HG03342 (cell line): ENCODE measurements at regions not wholly inside any gene's neighbourhood (a gene's known extent, or its start where the extent isn't known, plus 50 kb on each side); places are given as distances from the start of the nearest gene placed in this dataset.
"Not testable (repeated sequence)": the region's sequence is repeated elsewhere in the genome, so short reads cannot be mapped to it uniquely, and the experiment has no call there.

Source experiments
- ATAC-seq: cut with Tn5 transposase; IDR thresholded peaks from one replicate; pipeline ENCODE4 v1.9.1; 2021; ENCODE audit warnings: mild to moderate bottlenecking, moderate library complexity; ENCODE audit not compliant: unreplicated experiment

DNA sequence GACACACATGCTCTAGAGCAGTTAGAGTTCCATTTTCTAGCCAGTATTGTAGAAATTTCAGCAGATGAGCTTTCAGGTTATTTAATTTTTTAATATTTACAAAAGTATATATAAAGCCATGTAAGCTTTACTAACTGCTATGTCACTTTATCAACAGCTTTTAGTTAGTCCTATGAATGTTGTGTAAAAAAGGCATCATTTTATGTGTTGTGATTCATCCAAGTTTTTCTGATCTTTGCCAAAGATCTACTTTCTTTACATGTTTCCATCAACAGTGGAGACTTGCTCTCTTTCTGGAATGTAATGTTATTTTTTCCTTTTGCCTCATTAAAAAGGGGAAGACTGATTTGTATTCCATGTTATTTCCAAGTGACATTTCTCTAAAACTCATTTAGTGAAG is 125.2 kb upstream of the TFPI start:
- no peak for ATAC-seq

DNA sequence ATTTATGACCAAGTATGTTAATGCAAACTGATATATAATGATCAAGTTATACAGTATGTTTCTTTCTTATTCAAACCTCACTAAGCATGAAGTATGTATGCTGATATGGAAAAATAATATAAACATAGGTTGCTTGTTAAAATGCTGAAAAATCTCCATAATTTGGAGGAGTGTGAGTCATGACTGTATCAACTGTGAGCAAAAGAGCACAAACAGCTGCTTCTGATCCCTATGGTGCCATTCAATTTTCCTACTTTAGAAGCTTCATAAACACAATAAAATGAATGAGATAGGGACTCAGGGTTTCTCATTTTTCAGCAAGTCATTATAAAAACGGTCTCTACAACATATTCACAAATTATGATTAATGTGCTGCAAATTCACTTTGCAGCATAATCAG is 129.9 kb upstream of the TFPI start:
- ATAC-seq, result no peak

DNA sequence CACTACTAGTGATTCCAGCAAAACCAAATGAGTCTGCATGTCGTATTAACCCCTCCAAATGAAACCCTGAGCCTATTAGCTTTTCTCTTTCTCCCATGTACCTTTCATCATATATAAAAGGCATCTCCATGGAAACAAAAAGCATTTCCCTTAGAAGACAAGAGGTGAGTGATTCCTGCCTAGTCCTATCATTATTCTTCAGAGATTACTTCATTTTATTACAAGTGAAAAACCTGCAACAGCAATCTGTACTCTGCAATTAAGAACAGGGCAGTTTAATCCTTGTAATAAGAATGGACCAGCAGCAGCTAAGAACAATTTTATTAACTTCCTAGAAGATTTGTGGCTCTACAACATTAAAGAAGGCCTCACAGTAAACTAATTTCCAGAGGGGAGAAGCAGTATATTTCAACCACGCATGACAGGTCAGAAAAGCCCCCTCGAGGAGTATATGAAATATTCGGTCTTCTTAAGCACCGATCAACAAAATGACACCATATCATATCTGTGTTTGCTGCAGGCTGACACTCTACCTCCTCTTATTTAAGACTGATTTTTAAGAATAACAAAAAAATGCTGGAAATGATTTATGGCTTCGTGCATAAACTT is 132.3 kb upstream of the TFPI start:
- ATAC-seq, result no peak

DNA sequence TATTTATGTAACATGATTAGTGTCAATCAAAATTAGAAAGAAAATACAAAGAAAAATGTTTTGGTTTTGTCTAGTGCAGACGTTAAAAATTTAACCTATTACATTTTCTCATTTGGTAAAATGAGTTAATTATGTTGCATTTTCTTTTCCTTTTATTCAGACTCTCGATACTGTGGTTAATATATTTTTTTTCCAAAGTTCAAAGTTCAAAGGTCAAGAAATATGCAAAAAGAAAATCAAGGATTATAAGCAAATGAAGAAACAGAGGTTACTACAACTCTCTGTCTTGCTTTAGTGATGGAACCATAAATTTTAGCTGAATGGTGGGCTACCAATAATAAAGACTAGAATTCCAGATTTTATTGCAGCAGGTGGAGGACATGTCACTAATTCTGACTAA is 133.3 kb upstream of the TFPI start:
- no peak for ATAC-seq

DNA sequence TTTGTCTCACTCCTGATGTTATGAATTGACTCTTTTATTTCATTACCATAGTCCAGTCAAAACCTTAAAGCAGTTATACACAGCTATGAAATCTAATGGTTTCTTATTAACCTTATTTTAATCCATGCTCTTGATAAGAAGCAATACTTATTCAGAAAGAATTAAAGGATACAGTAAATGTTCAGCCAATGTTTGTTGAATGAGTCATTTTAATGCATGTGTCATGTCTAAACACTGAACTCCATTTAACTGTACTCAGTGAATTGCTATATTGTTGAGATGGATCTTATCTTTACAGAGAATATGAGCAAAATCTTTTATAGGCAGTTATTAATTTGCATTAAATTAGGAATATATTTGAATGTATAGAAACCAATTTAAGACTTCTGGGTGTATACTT is 135.1 kb upstream of the TFPI start:
- ATAC-seq, result no peak

DNA sequence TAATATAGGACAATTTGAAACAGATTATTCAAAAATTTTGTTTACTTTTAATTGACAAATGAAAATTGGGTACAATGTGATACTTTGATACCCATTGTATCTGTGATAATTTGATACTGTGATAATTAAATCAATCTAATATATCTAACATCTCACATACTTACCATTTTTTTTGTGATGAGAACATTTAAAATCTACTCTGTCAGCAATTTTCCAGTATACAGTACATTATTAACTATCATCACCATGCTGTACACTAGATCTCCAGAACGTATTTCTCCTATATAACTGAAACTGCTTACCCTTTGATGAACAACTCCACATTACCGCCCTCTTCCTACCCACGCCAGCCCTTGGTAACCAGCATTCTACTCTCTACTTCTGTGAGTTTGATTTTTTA is 139.7 kb upstream of the TFPI start:
- ATAC-seq, result no peak

DNA sequence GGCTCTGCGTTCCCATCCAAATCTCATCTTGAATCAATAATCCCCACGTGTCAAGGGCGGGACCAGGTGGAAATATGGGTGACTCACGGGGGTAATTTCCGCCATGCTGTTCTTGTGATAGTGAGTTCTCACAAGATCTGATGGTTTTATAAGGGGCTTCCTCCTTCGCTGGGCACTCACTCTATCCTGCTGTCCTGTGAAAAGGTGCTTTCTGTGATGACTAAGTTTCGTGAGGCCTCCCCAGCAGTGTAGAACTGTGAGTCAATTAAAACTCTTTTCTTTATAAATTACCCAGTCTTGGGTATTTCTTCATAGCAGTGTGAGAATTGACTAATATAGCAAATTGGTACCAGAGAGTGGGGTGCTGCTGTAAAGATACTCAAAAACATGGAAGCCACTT is 142.4 kb upstream of the TFPI start:
- ATAC-seq, result not testable (repeated sequence)

DNA sequence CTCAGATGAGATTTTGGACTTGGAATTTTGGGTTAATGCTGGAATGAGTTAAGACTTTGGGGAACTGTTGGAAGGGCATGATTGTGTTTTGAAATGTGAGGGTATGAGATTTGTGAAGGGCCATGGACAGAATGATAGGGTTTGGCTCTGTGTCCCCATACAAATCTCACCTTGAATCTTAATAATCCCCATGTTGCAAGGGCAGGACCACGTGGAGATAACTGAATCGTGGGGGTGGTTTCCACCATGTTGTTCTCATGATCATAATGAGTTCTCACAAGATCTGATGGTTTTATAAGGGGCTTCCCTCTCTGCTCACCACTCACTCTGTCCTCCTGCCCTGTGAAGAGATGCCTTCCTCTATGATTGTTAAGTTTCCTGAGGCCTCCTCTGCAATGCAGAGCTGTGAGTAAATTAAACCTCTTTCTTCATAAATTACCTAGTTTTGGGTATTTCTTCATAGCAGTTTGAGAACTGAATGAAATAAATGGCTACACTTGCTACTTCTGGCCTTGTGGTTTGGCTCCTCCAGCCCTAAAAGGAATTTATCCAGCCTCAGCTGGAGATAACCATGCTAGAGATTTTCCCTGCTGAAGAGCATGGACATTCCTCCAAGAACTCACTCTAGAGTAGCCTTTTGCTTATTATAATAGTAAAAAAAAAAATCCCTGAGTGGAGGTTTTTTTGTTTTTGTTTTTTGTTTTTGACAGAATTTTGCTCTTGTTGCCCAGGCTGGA is 144.3 kb upstream of the TFPI start:
- ATAC-seq, result no peak

DNA sequence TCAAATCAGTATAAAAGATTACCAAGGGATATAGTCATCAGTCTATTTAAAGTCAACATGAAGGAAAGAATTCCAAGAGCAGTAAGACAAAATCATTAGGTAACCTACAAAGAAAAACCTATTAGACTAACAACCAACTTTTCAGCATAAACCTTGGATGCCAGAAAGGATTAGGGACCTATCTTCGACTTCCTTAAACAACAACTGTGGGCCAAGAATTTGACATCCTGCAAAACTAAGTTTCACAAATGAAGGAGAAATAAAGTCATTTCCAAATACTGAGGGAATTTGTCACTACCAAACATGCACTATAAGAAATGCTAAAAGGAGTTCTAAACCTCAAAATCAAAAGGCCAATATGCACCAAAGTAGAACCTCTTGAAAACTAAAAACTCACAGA is 147.9 kb upstream of the TFPI start:
- no peak for ATAC-seq

DNA sequence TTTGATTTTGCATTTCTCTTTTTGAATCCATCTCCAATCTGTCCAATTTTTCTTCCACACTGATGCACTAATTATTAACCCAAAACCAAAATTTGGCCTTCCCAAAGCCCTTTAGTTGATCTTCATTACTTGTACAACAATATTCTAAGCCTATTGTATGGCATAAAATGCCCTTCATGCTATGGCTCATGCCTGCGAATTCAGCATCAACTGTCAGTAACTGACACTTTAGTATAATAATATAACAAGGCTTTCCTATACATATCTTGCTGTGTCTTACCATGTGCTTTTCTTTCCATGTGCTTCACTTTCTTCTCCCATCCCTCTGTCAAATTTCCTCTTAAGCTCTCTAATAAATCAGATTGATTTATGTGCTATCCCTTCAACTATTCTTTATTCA is 154.0 kb upstream of the TFPI start:
- ATAC-seq, result no peak

DNA sequence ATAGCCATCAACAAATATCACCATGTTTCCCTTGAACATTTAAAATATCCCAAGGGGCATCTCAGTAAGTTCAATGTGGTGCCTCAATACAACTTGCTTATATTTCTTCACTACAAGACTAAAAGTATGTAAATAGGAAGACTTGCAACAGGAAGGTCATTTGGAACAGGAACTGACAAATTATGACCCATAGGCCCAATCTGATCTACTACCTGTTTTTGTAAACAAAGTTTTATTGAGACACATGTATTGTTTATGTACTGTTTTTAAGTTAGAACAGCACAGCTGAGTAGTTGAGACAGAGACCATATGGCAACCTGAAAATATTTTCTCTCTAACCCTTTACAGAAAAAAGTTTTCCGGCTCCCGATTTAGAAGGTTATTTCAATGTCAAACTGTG is 154.8 kb upstream of the TFPI start:
- no peak for ATAC-seq

DNA sequence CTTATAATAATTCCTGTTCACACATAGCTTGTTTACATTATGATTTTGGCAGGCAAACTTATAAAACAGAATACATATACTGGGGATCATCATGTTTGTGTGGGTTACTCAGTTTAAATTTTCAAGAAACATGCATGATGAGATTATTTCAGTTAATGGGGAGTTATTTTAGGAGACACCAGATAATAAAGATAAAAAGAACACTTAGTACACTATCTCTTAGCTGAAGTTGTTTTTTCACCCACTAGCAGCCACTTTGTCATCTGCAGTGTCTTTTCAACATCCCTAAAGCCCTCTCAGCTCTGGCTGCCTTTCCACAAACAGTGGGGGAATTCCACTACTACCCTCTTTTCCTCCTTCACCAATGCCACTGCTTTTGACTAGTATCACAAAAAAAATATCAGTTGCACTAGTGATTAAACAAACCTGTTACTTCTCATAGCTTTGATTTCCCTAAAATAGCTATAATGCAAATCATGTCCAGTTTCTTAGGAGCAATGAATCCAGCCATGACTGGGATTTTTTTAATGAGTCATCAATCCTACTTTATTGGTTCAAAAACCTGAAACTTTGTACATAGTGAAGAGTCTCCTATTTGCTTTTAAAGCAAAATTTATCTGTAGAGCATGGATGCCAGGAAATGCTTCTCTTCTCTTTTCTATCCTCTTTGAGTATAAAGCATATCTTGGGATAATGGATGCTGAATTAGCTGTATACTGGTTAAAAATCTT is 156.7 kb upstream of the TFPI start:
- ATAC-seq, result no peak

DNA sequence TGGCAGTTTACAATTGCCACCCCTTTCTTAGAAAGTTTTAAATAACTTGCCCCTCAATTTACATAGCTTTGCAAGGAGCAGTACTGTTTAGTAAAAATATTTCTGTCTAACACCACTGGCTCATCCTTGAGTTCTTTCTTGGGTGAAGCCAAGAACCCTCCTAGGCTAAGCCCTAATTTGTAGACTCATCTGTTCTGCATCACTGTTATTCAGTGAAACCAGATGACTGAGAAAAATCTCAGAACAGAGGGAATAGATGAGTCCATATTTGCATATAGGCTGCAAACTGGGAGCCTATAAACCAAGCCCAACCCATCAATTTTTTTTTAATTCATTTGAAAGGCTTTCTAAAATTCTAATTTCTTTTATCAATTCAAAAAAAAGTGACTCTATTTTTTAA is 161.4 kb upstream of the TFPI start:
- ATAC-seq, result no peak

DNA sequence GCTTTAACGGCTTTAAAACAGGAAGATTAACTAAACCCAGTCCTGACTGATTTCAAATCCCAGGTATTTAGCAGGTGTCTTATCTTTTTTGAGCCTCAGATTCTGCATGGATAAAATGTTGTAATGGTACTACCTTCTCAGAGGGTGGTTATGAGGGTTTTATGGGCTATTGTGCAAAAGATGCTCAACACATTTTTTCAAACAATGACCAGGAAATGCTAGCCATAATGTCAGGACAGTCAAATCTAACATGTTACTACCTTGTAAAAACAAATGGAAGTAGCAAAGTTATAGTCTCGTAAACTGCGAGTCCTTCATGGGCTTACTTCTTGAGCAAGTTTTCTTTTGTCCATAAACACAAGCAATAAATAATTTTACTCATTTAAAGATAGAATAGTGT is 162.1 kb upstream of the TFPI start:
- no peak for ATAC-seq

DNA sequence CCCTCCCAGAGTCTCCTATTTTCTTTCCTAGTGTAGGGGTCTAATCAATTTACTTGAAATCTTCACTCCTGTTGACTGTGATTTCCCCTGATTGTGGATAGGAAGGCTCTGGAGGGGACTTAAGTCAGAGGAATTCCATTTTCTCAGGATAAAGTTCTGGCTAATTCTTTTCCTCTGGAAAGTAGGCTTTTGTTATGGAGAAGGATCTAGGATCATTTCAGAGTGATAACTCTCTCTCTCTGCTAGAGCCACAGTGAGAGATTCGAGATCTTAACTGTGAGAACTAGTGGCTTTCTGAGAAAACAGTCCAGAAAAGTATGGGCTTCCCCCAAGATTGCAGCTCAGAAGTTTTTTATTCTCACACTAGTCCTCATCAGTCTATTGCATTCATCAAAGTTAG is 163.9 kb upstream of the TFPI start:
- no peak for ATAC-seq

DNA sequence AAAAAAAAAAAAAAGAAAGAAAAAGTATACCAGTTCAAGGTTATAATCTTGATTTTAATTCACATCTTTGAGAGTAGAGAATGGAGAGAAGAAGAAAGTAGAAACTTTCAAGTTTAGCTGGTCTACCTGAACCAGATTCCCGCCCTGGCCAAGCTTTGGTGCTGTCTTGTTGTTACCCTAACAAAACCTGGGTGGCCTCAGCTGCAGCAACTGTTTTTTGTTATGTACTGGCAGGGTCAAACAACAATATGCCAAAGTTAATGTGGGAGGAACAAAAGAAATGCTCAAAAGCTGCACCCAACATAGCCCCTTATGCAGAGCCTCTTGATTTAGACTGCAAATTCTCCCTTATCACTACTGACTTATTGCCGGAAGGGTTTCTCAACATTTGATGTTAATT is 165.3 kb upstream of the TFPI start:
- ATAC-seq, result no peak

DNA sequence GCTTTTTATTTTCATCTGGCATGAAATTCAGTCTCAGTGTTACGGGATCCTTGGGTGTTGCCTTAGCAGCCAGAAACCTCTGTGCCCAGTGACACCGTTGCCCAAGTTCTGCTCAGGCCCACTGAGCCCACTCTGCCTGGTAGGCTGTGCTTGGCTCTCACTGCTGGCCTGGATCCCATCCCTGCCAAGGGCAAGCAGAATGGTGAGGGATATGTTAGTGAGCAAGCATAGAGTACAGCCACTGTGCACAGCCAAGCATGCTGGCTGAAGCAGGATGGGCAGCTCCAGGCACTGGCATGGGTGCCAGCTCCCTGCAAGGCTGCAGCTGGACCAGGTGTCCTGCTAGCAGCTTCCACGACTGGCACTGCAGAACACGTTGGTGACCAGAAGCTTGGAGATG is 194.7 kb upstream of the TFPI start:
- ATAC-seq, result no peak

DNA sequence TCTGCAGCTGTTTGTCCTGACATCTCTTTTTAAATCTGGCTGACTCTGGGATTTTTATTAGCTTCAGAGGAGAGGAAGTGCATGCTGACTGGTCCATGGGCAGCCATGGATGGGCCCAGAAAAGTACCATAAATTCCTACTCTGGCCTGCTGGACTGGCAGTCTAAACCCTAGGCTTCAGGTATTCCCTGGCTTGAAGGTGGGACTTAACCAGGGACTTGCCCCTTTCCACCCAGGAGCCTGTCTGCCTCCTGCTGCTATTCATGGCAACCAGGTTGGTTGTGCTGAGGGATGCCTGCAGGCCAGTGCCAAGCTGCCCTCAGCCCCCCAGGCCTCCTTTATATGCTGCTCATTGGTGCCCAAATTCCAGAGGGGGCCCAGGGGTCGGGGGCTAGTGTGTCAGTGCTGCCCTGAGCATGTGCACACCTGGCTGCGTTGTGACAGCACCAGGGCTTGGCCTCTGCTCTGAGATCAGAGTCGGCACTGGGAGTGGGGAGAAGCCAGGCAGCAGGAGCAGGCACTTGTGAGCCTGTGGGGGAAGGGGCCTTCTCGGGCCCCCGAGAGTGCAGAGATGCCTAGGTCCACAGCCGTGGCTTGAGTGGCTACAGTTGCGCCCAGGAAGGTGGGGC is 195.7 kb upstream of the TFPI start:
- no peak for ATAC-seq

DNA sequence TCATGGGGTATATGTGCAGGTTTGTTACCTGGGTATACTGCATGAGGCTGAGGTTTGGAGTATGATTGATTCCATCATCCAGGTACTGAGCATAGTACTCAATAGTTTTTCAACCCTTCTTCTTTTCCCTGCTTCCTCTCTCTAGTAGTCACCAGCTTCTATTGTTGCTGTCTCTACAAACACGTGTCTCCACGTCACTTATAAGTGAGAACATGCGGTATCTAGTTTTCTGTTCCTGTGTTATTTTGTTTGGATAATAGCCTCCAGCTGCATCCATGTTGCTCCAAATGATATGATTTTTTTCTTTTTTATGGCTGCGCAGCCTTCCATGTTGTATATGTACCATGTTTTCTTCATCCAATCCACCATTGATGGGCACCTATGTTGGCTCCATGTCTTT is 214.8 kb upstream of the TFPI start:
- ATAC-seq, result no peak

DNA sequence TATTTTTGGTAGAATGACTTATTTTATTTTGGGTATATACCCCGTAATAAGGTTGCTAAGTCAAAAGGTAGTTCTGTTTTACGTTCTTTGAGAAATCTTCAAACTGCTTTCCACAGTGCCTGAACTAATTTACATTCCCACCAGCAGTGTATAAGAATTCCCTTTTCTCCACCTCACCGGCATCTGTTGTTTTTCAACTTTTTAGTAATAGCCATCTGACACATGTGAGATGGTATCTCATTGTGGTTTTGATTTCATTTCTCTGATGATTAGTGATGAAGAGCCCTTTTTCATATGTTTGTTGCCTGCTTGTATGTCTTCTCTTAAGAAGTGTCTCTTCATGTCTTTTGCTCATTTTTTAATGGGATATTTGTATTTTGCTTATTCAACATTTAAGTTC is 215.2 kb upstream of the TFPI start:
- no peak for ATAC-seq

DNA sequence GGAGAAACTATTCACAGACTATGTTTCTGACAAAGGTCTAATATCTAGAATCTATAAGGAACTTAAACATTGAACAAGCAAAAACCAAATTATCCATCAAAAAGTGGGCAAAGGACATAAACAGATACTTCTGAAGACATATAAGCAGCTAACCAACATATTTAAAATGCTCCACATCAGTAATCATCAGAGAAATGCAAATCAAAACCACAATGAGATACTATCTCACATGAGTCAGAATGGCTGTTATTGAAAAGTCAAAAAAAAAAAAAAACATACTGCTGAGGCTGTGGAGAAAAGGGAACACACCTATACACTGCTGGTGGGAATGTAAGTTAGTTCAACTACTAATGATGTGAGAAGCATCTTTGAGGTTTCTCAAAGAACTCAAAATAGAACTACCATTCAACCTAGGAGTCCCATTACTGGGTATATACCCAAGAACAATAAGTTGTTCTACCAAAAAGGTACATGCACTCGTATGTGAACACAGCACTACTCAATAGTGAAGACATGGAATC is 220.4 kb upstream of the TFPI start:
- ATAC-seq, result no peak

DNA sequence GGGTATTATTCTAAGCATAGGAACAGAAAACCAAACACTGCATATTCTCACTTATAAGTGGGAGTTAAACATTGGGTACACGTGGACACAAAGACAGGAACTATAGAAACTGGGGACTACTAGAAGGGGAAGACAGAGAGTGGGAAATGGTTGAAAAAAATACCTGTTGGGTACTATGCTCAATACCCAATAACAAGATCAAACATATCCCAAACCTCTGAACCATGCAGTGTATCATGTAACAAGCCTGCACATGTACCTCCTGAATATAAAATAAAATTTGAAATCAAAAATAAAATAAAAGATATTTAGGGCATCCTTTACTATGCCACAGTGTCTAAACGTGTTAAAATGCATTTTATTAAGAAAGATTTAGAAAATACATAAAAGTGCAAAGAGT is 221.0 kb upstream of the TFPI start:
- no peak for ATAC-seq
